Activated CD4-positive, alpha-beta memory T cell treated with anti-CD3 and anti-CD28 coated beads for 36 hours (primary cell): ENCODE measurements at regions not wholly inside any gene's neighbourhood (a gene's known extent, or its start where the extent isn't known, plus 50 kb on each side); places are given as distances from the start of the nearest gene placed in this dataset.

Source experiments
- CTCF ChIA-PET: fragments of 350-600 bp; sonication (Branson Sonifier 250); formaldehyde crosslinking; loops from one replicate; lab custom pipeline; 2021; ENCODE audit warnings: antibody characterized with exemption, inconsistent platforms; lab: Charles Lee
- POLR2A ChIA-PET: fragments of 350-600 bp; sonication (Branson Sonifier 250); formaldehyde crosslinking; loops from one replicate; lab custom pipeline; 2021; ENCODE audit warnings: antibody characterized with exemption; lab: Charles Lee
- DNase-seq: peaks from one replicate; pipeline ENCODE4 v3.0.0-alpha.2; 2020
- H3K27ac Mint-ChIP-seq: one replicate; pipeline ENCODE4 v1.8.0; 2021; ENCODE audit warnings: mixed read lengths
- H3K27me3 Mint-ChIP-seq: one replicate; pipeline ENCODE4 v1.8.0; 2021; ENCODE audit warnings: mixed read lengths
- H3K36me3 Mint-ChIP-seq: one replicate; pipeline ENCODE4 v1.8.0; 2021; ENCODE audit warnings: mixed read lengths
- H3K4me1 Mint-ChIP-seq: one replicate; pipeline ENCODE4 v1.8.0; 2021; ENCODE audit warnings: low read depth, mixed read lengths
- H3K4me3 Mint-ChIP-seq: one replicate; pipeline ENCODE4 v1.8.0; 2021; ENCODE audit warnings: mild to moderate bottlenecking, mixed read lengths
- H3K9me3 Mint-ChIP-seq: one replicate; pipeline ENCODE4 v1.8.0; 2021; ENCODE audit warnings: mixed read lengths
- intact Hi-C: fragments of 100-400 bp; cut with micrococcal nuclease; formaldehyde crosslinking; loops from one replicate; pipeline ENCODE4 v1.15.1; 2023

- Mint-ChIP-seq H3K36me3 (no peaks in the 10 kb centered on the region), H3K9me3 (no peaks in the 10 kb centered on the region), H3K4me3 (no peak overlapping the region), H3K27me3 (no peaks in the 10 kb centered on the region), H3K4me1 (no peaks in the 10 kb centered on the region), H3K27ac (no peak overlapping the region)
- intact Hi-C loops: no loop called here
- ChIA-PET CTCF (no interaction called here), POLR2A (no interaction called here)
- DNase-seq: no peak
These were observed 120.0 kb upstream of the GRIA3 start for GRCh38 chrX:123064053-123064452.

- Mint-ChIP-seq H3K9me3 (no peaks in the 10 kb centered on the region), H3K27me3 (no peaks in the 10 kb centered on the region), H3K27ac (no peak overlapping the region), H3K4me1 (no peaks in the 10 kb centered on the region), H3K36me3 (no peaks in the 10 kb centered on the region), H3K4me3 (no peak overlapping the region)
- DNase-seq: no peak
- CTCF ChIA-PET: no interaction called here
- POLR2A ChIA-PET: no interaction called here
- intact Hi-C loops: no loop called here
These were observed 111.2 kb upstream of the GRIA3 start for GRCh38 chrX:123072686-123073385.

GRCh38 chrX:123075947-123076561 lies 108.0 kb upstream of the GRIA3 start:
- Mint-ChIP-seq H3K36me3 (no peaks in the 10 kb centered on the region), H3K27ac (no peak overlapping the region), H3K4me1 (no peaks in the 10 kb centered on the region), H3K9me3 (no peaks in the 10 kb centered on the region), H3K27me3 (no peaks in the 10 kb centered on the region), H3K4me3 (no peak overlapping the region)
- no peak for DNase-seq
- intact Hi-C loops: no loop called here
- POLR2A ChIA-PET: no interaction called here
- CTCF ChIA-PET: no interaction called here

GRCh38 chrX:123077631-123078030 lies 106.4 kb upstream of the GRIA3 start:
- POLR2A ChIA-PET: no interaction called here
- intact Hi-C loops: no loop called here
- Mint-ChIP-seq H3K4me3 (no peak overlapping the region), H3K27me3 (no peaks in the 10 kb centered on the region), H3K27ac (no peak overlapping the region), H3K36me3 (no peaks in the 10 kb centered on the region), H3K9me3 (no peaks in the 10 kb centered on the region), H3K4me1 (no peaks in the 10 kb centered on the region)
- DNase-seq: no peak
- CTCF ChIA-PET: no interaction called here

GRCh38 chrX:123080065-123080464 lies 104.0 kb upstream of the GRIA3 start:
- Mint-ChIP-seq H3K27me3 (no peaks in the 10 kb centered on the region), H3K4me1 (no peaks in the 10 kb centered on the region), H3K4me3 (no peak overlapping the region), H3K36me3 (no peaks in the 10 kb centered on the region), H3K9me3 (no peaks in the 10 kb centered on the region), H3K27ac (no peak overlapping the region)
- ChIA-PET POLR2A (no interaction called here), CTCF (no interaction called here)
- no peak for DNase-seq
- intact Hi-C loops: no loop called here

GRCh38 chrX:123081776-123082175 lies 102.3 kb upstream of the GRIA3 start:
- H3K27ac Mint-ChIP-seq: no peak overlapping the region
- POLR2A ChIA-PET: no interaction called here
- intact Hi-C loops: no loop called here
- H3K36me3 Mint-ChIP-seq: no peaks in the 10 kb centered on the region
- H3K4me3 Mint-ChIP-seq: no peak overlapping the region
- H3K27me3 Mint-ChIP-seq: no peaks in the 10 kb centered on the region
- H3K9me3 Mint-ChIP-seq: no peaks in the 10 kb centered on the region
- no peaks in the 10 kb centered on the region for H3K4me1 Mint-ChIP-seq
- CTCF ChIA-PET: no interaction called here
- no peak for DNase-seq

- Mint-ChIP-seq H3K27ac (no peak overlapping the region), H3K9me3 (no peaks in the 10 kb centered on the region), H3K4me1 (no peaks in the 10 kb centered on the region), H3K27me3 (no peaks in the 10 kb centered on the region), H3K4me3 (no peak overlapping the region), H3K36me3 (no peaks in the 10 kb centered on the region)
- ChIA-PET CTCF (no interaction called here), POLR2A (no interaction called here)
- no peak for DNase-seq
- intact Hi-C loops: no loop called here
These were observed 100.2 kb upstream of the GRIA3 start for GRCh38 chrX:123083924-123084323.

- Mint-ChIP-seq H3K4me3 (no peak overlapping the region), H3K27ac (no peak overlapping the region), H3K36me3 (no peaks in the 10 kb centered on the region), H3K4me1 (no peaks in the 10 kb centered on the region), H3K27me3 (no peaks in the 10 kb centered on the region), H3K9me3 (no peaks in the 10 kb centered on the region)
- POLR2A ChIA-PET: no interaction called here
- CTCF ChIA-PET: no interaction called here
- intact Hi-C loops: no loop called here
- no peak for DNase-seq
These were observed 99.3 kb upstream of the GRIA3 start for GRCh38 chrX:123084797-123085196.

- ChIA-PET CTCF (no interaction called here), POLR2A (no interaction called here)
- DNase-seq: no peak
- H3K4me3 Mint-ChIP-seq: no peak overlapping the region
- H3K9me3 Mint-ChIP-seq: no peaks in the 10 kb centered on the region
- H3K4me1 Mint-ChIP-seq: no peaks in the 10 kb centered on the region
- H3K27ac Mint-ChIP-seq: no peak overlapping the region
- no peaks in the 10 kb centered on the region for H3K36me3 Mint-ChIP-seq
- H3K27me3 Mint-ChIP-seq: no peaks in the 10 kb centered on the region
- intact Hi-C loops: no loop called here
These were observed 98.7 kb upstream of the GRIA3 start for GRCh38 chrX:123085311-123085940.

- POLR2A ChIA-PET: no interaction called here
- no peak overlapping the region for H3K4me3 Mint-ChIP-seq
- intact Hi-C loops: no loop called here
- no peak for DNase-seq
- H3K4me1 Mint-ChIP-seq: no peaks in the 10 kb centered on the region
- CTCF ChIA-PET: no interaction called here
- H3K36me3 Mint-ChIP-seq: no peaks in the 10 kb centered on the region
- H3K27me3 Mint-ChIP-seq: no peaks in the 10 kb centered on the region
- H3K9me3 Mint-ChIP-seq: no peaks in the 10 kb centered on the region
- H3K27ac Mint-ChIP-seq: no peak overlapping the region
These were observed 97.3 kb upstream of the GRIA3 start for GRCh38 chrX:123086768-123087167.

- ChIA-PET CTCF (no interaction called here), POLR2A (no interaction called here)
- no peaks in the 10 kb centered on the region for H3K4me1 Mint-ChIP-seq
- H3K4me3 Mint-ChIP-seq: no peak overlapping the region
- no peak overlapping the region for H3K27ac Mint-ChIP-seq
- DNase-seq: no peak
- no peaks in the 10 kb centered on the region for H3K36me3 Mint-ChIP-seq
- intact Hi-C loops: no loop called here
- H3K9me3 Mint-ChIP-seq: no peaks in the 10 kb centered on the region
- no peaks in the 10 kb centered on the region for H3K27me3 Mint-ChIP-seq
These were observed 96.8 kb upstream of the GRIA3 start for GRCh38 chrX:123087326-123087725.

- Mint-ChIP-seq H3K9me3 (no peaks in the 10 kb centered on the region), H3K27ac (no peak overlapping the region), H3K4me3 (no peak overlapping the region), H3K36me3 (no peaks in the 10 kb centered on the region), H3K4me1 (no peaks in the 10 kb centered on the region), H3K27me3 (no peaks in the 10 kb centered on the region)
- intact Hi-C loops: no loop called here
- no peak for DNase-seq
- CTCF ChIA-PET: no interaction called here
- POLR2A ChIA-PET: no interaction called here
These were observed 95.7 kb upstream of the GRIA3 start for GRCh38 chrX:123088331-123088730.

- H3K9me3 Mint-ChIP-seq: no peaks in the 10 kb centered on the region
- ChIA-PET POLR2A (no interaction called here), CTCF (no interaction called here)
- H3K27ac Mint-ChIP-seq: no peak overlapping the region
- H3K4me3 Mint-ChIP-seq: no peak overlapping the region
- DNase-seq: no peak
- H3K36me3 Mint-ChIP-seq: no peaks in the 10 kb centered on the region
- intact Hi-C loops: no loop called here
- no peaks in the 10 kb centered on the region for H3K4me1 Mint-ChIP-seq
- H3K27me3 Mint-ChIP-seq: no peaks in the 10 kb centered on the region
These were observed 95.1 kb upstream of the GRIA3 start for GRCh38 chrX:123088930-123089329.
